HG03521 (cell line): ENCODE measurements at regions not wholly inside any gene's neighbourhood (a gene's known extent, or its start where the extent isn't known, plus 50 kb on each side); places are given as distances from the start of the nearest gene placed in this dataset.
"Not testable (repeated sequence)": the region's sequence is repeated elsewhere in the genome, so short reads cannot be mapped to it uniquely, and the experiment has no call there.

ENCODE experiments used
- ATAC-seq: cut with Tn5 transposase; IDR thresholded peaks from one replicate; pipeline ENCODE4 v1.9.1; 2021; ENCODE audit warnings: mild to moderate bottlenecking, moderate library complexity; ENCODE audit not compliant: unreplicated experiment

- ATAC-seq, result not testable (repeated sequence)
These were observed 575.9 kb upstream of the LRRN3 start for GRCh38 chr7:110514975-110515551.

- ATAC-seq, result no peak
These were observed 571.1 kb upstream of the LRRN3 start for GRCh38 chr7:110519851-110520250.

- ATAC-seq, result no peak
These were observed 569.5 kb upstream of the LRRN3 start for GRCh38 chr7:110521357-110521911.

DNA sequence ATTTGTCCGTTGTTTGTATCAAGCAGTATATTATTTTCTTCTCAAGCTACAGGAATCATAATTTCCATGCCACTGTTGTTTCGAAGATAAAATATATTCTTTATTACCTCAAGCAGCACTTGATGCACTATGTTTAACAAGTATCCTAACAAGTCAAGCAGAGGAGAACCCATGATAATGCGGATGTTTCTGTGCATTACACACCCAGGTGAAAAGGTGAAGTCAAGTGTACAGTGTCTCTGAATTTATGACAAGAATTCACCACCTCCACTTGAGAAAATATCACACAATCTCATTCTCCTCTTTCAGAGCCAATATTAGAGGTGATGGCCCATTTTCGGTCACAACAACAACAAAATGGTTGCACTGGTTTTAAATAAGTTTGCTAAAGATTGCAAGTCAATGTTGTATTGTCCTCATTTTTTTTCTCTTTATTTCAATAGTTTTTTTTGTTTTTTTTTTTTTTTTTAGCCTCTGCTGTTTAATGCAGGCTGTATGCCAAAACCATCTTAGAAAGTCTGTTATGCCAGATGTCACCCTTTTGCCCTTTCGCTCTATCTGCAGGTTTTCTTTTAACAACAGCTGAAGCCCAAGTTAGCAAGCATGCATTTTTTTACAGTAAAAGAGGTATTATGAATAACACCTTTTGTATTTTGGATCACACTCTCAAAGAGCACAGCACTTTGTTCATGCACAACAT, 568.7 kb upstream of the LRRN3 start:
- ATAC-seq, result no peak

- no peak for ATAC-seq
These were observed 568.1 kb upstream of the LRRN3 start for GRCh38 chr7:110522761-110523200.

DNA sequence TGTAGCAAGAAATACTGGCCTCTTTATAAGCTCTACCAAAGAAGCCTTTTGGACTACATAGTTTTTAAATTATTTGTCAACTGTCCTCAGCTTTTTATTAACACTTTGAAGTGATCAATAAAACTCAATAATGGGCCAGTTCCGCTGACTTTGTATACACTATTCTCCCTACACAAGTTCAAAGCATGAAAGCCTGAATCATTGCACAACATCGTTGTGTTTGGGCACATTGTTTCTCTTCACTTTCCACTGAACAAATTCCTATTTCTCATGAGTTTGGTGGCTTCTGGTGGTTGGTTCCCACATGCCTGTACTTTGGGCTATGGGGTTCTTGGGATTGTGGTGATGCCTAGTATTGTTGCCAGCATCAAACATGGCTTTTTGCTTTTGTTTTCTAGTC, 561.8 kb upstream of the LRRN3 start:
- no peak for ATAC-seq

DNA sequence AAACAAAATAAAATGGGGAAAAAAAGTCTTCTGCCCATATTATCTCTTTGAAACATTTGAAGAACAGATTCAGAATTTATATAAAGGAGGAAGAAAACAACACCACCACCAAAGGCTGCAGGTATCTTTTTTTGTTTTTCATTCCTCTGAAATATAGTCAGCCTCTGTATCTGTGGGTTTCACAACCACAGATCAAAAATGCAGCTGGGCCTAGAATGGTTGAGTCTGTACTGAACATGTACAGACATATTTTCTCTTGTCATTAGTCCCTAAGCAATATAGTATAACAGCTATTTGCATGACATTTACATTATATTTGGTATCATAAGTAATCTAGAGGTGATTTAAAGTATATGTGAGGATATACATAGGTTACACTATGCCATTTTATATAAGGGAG, 559.7 kb upstream of the LRRN3 start:
- ATAC-seq, result no peak

- no peak for ATAC-seq
These were observed 556.5 kb upstream of the LRRN3 start for GRCh38 chr7:110534241-110534931.

DNA sequence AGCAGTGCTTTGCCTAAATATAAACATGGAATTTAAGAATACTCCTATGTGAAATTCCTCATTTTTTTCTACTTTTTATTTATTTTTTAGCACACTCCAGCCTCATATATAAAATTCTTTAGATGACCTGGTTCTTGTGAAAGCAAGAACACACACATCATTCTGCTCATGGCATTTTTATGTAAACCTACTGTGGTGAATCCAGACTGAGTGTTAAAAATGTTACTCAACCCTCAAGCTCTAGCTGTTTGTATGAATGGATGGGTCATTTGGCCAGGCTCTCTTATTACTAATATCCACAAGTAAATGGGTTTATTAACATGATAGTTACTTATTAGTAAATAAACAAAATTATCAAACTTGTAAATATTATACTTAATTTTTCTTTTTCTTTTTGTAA, 551.7 kb upstream of the LRRN3 start:
- ATAC-seq, result no peak

DNA sequence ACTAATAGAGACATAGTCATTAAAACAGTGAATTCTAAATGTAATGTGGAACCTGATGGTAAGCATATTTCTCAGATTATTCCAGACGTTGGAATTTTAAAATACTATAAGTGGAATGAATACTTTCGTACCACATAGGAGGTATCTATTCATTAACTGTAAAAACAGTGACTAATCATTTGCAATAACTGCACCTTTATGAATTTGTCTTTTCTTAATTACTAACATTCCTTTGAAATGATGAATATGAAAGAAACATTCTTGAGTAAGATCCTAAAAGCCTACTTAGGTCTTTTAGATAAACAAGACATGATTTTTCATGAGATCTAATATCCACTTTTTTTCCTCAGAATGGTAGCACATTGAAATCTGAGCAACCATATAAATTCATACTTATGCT, 549.0 kb upstream of the LRRN3 start:
- no peak for ATAC-seq

GRCh38 chr7:110544194-110544593, 546.7 kb upstream of the LRRN3 start:
- ATAC-seq, result no peak

DNA sequence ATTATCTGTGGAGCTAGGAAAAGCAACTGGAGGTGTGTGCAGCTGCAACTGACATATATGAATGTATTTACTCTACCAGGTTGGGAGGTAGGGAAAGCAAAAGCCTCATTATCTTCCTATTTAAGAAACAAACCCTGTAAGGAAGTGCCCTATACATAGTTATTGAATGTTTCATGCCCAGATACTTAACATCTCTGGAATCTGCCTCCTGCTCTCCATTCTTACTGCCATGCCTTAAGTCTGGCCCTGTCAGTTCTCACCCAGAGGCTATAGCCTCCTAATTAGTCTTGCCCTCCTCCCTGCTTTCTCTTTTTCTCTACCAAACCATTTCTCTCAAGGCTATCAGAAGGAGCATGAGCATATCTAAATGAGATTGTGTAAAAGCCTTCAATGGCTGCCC, 542.6 kb upstream of the LRRN3 start:
- no peak for ATAC-seq

- no peak for ATAC-seq
These were observed 533.8 kb upstream of the LRRN3 start for GRCh38 chr7:110557136-110557535.

DNA sequence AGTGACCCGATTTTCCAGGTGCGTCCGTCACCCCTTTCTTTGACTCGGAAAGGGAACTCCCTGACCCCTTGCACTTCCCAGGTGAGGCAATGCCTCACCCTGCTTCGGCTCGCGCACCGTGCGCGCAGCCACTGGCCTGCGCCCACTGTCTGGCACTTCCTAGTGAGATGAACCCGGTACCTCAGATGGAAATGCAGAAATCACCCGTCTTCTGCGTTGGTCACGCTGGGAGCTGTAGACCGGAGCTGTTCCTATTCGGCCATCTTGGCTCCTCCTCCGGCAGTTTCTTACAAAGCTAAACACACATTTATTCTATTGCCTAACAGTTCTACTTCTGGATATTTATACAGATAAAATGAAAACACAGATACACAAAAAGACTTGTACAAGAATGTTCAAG, 527.6 kb upstream of the LRRN3 start:
- ATAC-seq, result not testable (repeated sequence)

DNA sequence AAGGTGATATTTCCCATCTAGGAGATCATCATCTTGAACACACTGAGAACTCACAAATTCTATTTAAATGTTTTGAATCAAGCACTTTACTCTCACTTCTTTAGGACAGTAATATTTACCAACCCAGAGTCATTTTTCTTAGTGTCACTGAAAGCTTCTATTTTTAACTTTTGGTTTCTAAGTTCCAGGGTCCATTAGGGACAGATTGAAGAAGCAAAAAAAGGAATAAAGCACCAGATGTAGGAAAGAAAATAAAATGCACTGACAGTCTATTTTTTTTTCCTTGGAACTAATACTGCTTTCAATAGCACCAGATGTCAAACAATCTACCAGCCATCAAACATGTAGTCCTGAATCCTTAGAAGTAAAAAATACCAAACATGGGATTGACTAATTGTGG, 526.7 kb upstream of the LRRN3 start:
- ATAC-seq, result no peak

DNA sequence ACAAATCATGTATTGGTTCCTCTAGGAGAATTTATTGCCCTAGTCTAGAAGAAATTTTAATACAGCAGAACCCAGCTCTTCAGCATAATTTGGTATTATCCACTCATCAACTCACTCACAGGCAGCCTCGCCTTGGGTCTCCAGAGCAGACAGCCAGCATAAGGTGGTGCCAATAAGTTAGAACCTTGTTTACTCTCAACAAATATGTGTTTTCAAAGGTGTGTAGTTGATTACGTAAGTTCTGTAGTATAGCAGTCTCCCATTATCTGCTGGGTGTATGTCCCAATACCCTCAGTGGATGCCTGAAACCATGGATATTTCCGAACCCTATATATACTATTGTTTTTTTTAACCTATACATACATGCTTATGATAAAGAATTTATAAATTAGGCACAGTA, 522.5 kb upstream of the LRRN3 start:
- no peak for ATAC-seq

- ATAC-seq, result no peak
These were observed 522.0 kb upstream of the LRRN3 start for GRCh38 chr7:110568932-110569331.

DNA sequence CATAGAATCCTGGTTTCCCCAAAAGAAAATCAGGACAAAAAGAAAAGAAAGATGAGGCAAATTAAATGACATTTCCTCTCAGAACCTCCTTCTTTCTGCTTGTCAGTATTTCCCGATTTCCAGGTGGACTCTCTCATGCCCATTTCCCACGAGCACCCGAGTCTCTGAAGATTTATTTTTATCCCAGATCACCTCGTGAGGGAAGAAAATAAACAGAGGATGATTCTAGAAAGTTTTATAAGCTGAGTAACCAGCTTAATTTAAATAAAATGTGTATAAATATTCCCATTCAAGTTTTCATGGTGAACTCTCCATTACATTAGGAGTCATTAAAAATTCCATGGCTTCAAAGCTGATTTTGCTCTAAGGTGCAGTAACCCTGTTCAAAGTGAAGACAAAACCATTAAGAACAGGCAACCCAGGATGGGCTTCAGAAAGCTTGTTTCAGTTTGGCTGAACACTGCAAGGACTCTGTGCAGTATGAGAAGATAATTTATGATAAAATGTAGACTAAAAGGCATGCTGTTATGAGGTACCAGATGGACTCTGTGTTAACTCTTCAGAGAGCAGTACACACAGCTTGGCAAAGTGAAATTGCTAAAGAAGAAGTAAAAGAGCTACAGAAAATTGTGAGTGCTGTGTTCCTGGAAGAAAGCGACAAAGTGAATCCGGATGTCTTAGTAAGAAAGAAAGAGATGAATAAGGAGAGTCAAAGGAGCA, 521.3 kb upstream of the LRRN3 start:
- no peak for ATAC-seq

GRCh38 chr7:110573862-110574528, 516.9 kb upstream of the LRRN3 start:
- ATAC-seq, result no peak

- no peak for ATAC-seq
These were observed 503.6 kb upstream of the LRRN3 start for GRCh38 chr7:110587294-110587693.

GRCh38 chr7:110590415-110590814, 500.5 kb upstream of the LRRN3 start:
- ATAC-seq, result no peak
